RWPE2 (cell line): ENCODE measurements at regions not wholly inside any gene's neighbourhood (a gene's known extent, or its start where the extent isn't known, plus 50 kb on each side); places are given as distances from the start of the nearest gene placed in this dataset.

Experiments used
- ATAC-seq: fragments of 200-7000 bp; cut with Tn5 transposase; 3 replicates; pipeline ENCODE4 v1.9.1; 2021; ENCODE audit warnings: low read depth
- DNase-seq: peaks from one replicate; pipeline ENCODE4 v3.0.0-alpha.2; 2020; ENCODE audit warnings: low spot score
- H3K27ac ChIP-seq: fragments of 450-650 bp; 2 replicates; pipeline ENCODE4 v1.5.1; 2017; ENCODE audit warnings: mild to moderate bottlenecking; ENCODE audit not compliant: poor library complexity, severe bottlenecking
- H3K27me3 ChIP-seq: fragments of 250-450 bp; sonication (Bioruptor Pico); 2 replicates; pipeline ENCODE4 v1.5.1; 2021; ENCODE audit warnings: mild to moderate bottlenecking, moderate library complexity; ENCODE audit not compliant: insufficient read depth, poor library complexity, severe bottlenecking
- H3K36me3 ChIP-seq: fragments of 250-450 bp; sonication (Bioruptor Pico); 2 replicates; pipeline ENCODE4 v1.5.1; 2020; ENCODE audit warnings: low read depth, mild to moderate bottlenecking, moderate library complexity
- H3K4me1 ChIP-seq: fragments of 250-450 bp; sonication (Bioruptor Pico); 2 replicates; pipeline ENCODE4 v1.5.1; 2021; ENCODE audit warnings: mild to moderate bottlenecking, moderate library complexity; ENCODE audit not compliant: insufficient read depth, poor library complexity, severe bottlenecking
- H3K4me3 ChIP-seq: fragments of 250-450 bp; sonication (Bioruptor Pico); 2 replicates; pipeline ENCODE4 v1.5.1; 2021; ENCODE audit warnings: mild to moderate bottlenecking, moderate library complexity; ENCODE audit not compliant: severe bottlenecking
- H3K9me3 ChIP-seq: fragments of 250-450 bp; sonication (Bioruptor Pico); 2 replicates; pipeline ENCODE4 v1.5.1; 2021; ENCODE audit warnings: mild to moderate bottlenecking, moderate library complexity; ENCODE audit not compliant: severe bottlenecking
- TF ChIP-seq, protein P1 (sequence below): fragments of 450-650 bp; IDR thresholded peaks from one replicate; pipeline ENCODE4 v1.5.1; 2017; ENCODE audit warnings: mild to moderate bottlenecking, moderate library complexity; ENCODE audit not compliant: poor library complexity, severe bottlenecking

DNA sequence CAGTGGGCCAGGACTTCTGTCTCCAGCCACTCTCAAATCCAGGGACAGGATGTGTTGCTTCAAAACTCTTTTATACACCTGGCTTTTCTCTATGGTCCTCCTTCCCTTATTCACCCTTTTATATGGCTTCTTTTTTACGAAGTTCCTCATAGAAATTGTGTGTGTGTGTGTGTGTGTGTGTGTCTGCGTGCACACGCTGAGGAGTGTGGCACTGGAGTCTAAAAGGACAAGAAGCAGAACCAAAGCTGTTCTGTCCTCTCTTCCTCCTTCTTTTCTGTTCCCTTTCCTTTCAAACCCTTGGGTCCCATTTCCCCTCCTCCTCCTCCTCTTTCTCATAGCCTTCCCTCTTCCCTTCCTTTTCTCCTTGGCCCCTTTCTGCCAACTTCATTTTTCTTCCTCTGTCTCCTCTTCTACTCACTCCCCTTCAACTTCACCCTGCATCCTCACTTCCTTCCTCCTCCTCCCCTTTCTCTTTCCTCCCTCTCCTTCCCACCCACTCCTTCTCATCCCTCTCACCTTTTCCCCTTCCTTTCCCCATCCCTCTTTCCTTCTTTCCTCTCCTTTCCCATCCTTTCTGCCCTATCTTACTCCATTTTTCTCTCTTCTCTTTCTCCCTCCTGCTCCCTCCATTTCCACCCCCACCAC lies 360.5 kb downstream of the MID1IP1 start:
- DNase-seq, result no peak

DNA sequence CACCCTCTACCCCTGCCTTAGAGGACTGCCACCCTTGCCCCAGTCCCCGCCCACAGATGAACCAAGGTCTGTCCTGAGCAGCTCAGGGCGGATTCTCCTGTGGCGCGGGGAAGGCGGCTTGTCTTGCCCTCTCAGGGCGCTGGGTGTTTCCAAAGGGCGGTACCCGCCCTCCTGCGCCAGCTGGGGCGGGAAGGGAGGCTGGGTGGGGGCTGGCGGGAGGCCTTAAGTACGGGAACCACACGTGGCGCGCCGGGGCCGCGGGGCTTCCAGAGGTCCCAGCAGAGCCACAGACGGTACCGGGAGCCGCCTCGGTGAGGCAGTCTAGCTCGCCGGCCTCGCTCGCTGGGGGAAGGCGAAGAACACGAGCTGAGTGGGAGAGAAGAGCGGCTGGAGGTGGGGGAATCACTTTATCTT lies 361.1 kb downstream of the MID1IP1 start:
- TF ChIP-seq, protein P1, sequence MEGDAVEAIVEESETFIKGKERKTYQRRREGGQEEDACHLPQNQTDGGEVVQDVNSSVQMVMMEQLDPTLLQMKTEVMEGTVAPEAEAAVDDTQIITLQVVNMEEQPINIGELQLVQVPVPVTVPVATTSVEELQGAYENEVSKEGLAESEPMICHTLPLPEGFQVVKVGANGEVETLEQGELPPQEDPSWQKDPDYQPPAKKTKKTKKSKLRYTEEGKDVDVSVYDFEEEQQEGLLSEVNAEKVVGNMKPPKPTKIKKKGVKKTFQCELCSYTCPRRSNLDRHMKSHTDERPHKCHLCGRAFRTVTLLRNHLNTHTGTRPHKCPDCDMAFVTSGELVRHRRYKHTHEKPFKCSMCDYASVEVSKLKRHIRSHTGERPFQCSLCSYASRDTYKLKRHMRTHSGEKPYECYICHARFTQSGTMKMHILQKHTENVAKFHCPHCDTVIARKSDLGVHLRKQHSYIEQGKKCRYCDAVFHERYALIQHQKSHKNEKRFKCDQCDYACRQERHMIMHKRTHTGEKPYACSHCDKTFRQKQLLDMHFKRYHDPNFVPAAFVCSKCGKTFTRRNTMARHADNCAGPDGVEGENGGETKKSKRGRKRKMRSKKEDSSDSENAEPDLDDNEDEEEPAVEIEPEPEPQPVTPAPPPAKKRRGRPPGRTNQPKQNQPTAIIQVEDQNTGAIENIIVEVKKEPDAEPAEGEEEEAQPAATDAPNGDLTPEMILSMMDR, result no peak
- no peaks in the 10 kb centered on the region for H3K9me3 ChIP-seq
- no peaks in the 10 kb centered on the region for H3K36me3 ChIP-seq
- no peaks in the 10 kb centered on the region for H3K27me3 ChIP-seq
- ATAC-seq (no peak), DNase-seq (no peak)
- H3K4me3 ChIP-seq, result no peak overlapping the region
- no peaks in the 10 kb centered on the region for H3K4me1 ChIP-seq
- no peak overlapping the region for H3K27ac ChIP-seq

More for the DNA sequence above, 360.5 kb downstream of the MID1IP1 start:
- Histone ChIP-seq H3K27me3 (no peaks in the 10 kb centered on the region), H3K36me3 (no peaks in the 10 kb centered on the region), H3K9me3 (no peaks in the 10 kb centered on the region), H3K4me3 (no peak overlapping the region), H3K4me1 (no peaks in the 10 kb centered on the region), H3K27ac (no peak overlapping the region)
- TF ChIP-seq, protein P1, result no peak
- ATAC-seq, result no peak

DNA sequence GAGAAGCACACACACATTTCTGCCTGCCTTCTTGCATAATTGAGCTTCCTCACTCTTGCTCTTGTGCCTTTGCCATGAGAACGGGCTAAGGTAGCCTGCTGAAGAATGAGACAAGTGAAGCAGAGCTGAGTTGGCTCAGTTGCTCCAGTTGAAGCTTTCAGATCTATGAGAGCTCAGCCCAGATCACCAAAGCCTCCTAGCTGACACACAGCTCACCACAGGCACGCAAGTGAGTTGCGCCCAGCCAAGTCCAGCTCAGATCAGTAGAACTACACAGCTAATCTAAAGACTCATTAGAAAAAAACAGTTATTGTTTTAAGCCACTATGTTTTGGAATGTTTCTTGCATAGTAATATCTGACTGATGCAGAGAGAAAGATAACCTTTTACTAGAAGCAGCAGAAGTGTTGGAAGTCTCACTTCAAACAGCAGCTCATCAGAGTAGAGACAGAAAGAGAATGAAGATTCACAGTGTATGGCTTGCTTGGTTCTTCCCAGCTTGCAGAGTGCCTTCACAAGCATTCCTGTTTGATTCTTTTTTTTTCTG lies 362.4 kb downstream of the MID1IP1 start:
- Histone ChIP-seq H3K4me3 (no peak overlapping the region), H3K27me3 (no peaks in the 10 kb centered on the region), H3K4me1 (no peaks in the 10 kb centered on the region), H3K36me3 (no peaks in the 10 kb centered on the region), H3K9me3 (no peaks in the 10 kb centered on the region), H3K27ac (no peak overlapping the region)
- TF ChIP-seq, protein P1, result no peak
- ATAC-seq, result no peak
- DNase-seq, result no peak

DNA sequence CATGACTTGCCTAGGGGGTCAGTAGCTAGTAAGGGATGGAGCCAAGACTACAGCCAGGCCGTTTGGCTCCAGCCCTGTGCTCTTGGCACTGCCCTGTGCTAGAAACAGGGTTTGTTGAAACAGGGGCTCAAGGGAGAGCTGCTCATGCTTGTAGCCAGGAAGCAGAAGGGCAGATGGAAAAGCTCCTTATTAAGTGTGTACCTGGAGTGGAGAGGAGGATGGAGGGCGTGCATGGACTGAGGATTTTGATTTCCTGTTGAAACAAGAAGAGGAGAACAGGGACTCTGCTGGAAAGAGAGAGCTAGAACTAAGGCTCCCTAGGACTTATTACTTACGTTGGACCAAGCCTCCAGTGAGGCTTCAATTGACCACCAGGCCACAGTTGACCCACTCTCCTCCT lies 363.0 kb downstream of the MID1IP1 start:
- no peak for DNase-seq
- TF ChIP-seq, protein P1, result no peak
- Histone ChIP-seq H3K4me3 (no peak overlapping the region), H3K4me1 (no peaks in the 10 kb centered on the region), H3K36me3 (no peaks in the 10 kb centered on the region), H3K27ac (no peak overlapping the region), H3K27me3 (no peaks in the 10 kb centered on the region), H3K9me3 (no peaks in the 10 kb centered on the region)
- no peak for ATAC-seq

DNA sequence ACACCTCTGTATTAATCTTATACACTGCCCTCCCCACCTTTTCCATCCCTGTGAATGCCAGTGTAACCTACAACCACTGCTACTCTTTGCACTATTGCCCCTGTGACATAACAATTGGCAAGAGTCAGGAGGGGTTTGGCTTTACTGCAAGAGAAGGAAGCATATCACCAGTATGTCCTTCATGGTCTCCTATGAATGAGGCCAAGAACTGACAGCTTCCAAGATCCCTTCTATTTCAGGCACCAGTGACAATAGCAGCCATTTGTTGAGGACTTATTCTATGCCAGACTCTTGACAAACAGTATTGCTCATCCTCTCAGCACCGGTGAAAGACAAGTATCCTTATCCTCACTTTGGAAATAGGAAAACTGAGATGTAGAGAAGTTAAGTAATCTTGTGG lies 363.9 kb downstream of the MID1IP1 start:
- Histone ChIP-seq H3K4me3 (no peak overlapping the region), H3K4me1 (no peaks in the 10 kb centered on the region), H3K27me3 (no peaks in the 10 kb centered on the region), H3K27ac (no peak overlapping the region), H3K9me3 (no peaks in the 10 kb centered on the region), H3K36me3 (no peaks in the 10 kb centered on the region)
- no peak for ATAC-seq
- TF ChIP-seq, protein P1, result no peak
- no peak for DNase-seq
